HCEC 1CT (cell line): ENCODE measurements at regions not wholly inside any gene's neighbourhood (a gene's known extent, or its start where the extent isn't known, plus 50 kb on each side); places are given as distances from the start of the nearest gene placed in this dataset.

ENCODE experiments used
- DNase-seq: peaks from one replicate; pipeline ENCODE4 v3.0.0-alpha.2; 2017

DNA sequence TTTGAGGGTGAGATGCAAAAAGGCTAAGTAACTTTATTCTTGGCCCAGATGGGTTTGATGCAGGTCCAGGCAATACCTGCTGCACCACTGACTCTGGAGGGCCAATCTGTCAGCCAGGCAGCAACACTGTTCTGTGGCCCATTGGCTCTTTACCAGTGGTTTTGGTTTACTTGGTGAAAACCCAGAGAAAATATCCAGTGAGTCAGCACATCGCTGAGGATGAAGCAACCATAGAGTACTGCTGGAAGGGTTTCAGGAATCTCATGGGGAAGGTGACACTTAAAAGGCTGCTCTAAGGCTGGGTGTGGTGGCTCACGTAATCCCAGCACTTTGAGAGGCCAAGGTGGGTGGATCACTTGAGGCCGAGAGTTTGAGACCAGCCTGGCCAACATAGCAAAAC is 192.5 kb upstream of the FAM98A start:
- peak; percentile 13 for DNase-seq

GRCh38 chr2:33788044-33788443 is 188.9 kb upstream of the FAM98A start:
- DNase-seq: no peak

DNA sequence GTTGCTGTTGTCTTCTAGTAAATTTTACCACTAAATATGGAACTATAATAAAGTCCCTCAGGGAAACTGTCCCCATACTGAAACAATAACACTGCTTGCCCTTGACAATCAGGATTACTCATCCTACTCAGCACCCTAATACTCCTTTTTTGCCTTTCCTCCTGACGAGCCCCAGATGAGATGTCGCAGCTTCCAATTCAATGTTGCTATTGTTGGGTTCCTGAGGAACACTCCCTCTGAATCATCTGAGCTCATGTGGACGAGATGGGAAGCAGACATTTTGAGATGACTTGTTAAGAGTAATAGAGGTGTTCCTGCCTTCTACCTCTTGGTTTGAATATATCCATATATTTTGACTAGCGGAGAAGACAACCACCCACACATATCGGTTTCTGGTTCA is 187.8 kb upstream of the FAM98A start:
- no peak for DNase-seq

- no peak for DNase-seq
These were observed 186.4 kb upstream of the FAM98A start for GRCh38 chr2:33785201-33786106.

DNA sequence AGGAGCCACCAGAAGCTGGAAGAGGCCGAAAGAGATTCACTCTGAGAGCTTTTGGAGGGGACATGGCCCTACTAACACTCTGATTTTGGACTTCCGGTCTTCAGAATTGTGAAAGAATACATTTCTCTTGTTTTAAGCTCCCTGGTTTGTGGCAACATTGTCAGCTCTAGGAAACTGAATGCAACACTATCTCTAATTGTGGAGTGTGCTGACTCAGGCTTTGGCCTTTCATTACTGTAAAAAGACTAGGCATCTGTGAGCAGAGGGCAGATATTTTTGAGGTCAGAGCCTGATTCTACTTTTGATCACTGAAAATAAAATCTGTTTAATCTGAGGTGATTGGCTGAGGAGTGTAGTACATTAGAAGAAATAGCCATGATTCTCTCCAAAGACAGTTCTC is 185.4 kb upstream of the FAM98A start:
- DNase-seq: no peak

DNA sequence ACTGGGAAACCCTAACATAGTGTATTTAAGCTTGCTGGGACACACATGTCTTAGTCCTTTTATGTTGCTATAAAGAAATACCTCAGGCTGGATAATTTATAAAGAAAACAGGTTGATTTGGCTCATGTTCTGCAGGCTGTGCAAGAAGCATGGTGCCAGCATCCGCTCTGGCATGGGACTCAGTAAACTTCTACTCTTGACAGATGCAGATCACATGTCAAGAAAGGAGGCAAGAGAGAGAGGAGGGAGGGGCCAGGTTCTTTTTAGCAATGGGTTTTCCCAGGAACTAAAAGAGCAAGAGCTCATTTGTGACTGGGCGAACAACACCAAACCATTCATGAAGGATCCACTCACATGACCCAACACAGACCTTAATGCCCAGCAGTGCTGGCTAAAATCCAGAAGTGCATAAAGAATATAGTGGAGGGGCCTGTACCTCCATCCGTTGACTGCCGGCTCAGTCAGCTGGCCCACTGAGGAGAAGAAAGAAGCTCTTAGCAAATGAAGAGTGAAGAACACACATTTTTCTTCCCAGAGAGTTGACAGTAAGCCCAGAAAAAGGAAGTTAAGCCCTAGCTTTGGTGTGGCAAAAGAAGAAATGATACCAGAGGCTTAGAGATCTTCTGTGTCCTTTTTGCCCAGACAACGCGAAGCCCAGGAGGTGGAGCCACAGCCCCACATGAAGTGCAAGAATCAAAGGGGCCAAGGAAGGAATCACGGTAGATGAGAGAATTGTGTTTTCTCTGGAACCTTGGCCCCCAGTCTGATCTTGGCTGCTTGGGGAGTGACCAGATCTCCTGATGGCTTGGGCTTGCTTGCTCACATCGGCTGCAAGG is 183.5 kb upstream of the FAM98A start:
- no peak for DNase-seq

DNA sequence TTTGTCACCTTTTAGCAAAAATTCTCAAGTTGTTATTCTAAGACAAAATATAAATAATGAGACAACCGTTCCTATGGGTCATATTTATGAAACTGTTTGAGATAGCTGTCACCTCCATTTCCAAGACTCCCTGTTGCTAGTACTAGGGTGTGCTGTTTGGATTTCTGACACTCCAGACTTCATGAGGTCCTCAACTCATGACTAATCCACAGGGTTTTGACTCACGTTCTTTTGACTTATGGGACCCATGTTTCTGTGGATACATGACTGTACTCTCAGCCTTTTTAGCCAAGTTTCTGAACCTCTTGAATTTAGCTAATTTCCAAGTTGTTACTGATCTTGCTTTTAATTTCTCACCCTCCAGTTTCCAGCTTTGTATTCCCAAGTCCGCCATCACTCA is 178.7 kb upstream of the FAM98A start:
- no peak for DNase-seq

- DNase-seq: no peak
These were observed 176.2 kb upstream of the FAM98A start for GRCh38 chr2:33775306-33775705.

DNA sequence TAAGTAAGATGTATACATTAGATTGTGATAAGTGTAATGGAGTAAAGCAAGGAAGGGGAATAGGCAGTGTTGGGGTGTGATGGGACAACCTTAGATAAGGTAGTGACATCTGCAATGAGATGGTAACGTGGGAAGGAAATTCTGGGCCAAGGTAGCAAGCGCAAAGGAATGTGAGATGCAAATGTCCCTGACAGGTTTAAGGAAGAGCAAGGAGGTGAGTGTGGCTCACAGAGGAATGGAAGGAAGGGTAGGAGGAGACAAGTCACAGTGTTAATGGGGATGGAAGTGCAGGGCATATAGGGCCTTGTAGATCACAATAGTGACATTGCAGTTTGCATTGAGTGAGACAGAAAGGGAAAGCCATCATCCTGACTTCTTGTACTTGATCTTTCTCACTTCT is 170.9 kb upstream of the FAM98A start:
- no peak for DNase-seq

- no peak for DNase-seq
These were observed 167.1 kb upstream of the FAM98A start for GRCh38 chr2:33766175-33766574.

DNA sequence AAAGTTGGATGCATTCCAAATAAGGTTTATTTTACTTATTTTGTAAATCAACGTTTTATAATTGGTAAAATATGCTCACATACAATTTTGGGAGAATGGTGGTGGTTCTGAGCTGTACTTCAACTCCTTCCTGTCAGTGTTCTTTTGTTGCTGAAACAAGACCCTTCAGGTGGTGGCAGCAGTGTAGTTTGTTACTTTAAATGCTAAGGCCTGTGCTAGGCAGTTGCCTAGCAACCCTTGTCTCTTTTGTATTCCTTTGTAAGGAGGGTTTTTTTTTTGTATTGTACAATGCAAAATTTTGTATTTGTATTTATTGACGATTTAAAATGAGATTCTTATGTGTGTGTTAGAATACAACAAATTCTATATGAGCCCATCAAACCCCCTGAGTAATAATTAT is 166.0 kb upstream of the FAM98A start:
- no peak for DNase-seq

GRCh38 chr2:33764551-33764950 is 165.5 kb upstream of the FAM98A start:
- DNase-seq: no peak

DNA sequence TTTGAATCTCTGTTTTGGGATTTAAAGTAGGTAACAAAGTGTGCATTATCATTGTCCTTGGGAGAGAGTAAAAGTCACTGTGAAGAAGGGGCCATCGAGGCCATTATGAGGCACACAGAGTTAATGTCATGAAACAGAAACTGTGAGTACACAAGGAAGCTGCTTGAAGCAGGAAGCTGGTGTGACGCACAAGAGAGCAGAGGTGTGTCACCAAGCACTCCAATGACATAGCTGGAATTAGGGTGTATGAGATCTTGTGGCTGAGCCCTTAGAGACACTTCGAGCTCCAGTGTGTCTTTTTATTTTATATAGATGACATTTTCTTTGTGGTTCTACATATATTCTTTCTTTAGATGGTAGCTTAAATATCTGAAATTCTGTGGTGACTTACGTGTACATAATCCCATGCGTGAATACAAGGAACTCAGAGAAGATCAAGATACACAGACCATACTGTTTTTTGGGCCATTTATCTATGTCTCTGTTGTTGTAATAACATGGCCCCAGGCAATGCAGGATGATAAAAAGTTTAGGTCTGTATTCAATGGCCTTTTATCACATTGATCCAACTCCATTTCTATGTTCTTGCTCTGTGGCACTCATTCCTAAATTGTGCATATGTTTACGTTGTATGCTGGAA is 164.7 kb upstream of the FAM98A start:
- DNase-seq: no peak

GRCh38 chr2:33762636-33763035 is 163.5 kb upstream of the FAM98A start:
- no peak for DNase-seq

GRCh38 chr2:33746208-33746800 is 147.2 kb upstream of the FAM98A start:
- no peak for DNase-seq

DNA sequence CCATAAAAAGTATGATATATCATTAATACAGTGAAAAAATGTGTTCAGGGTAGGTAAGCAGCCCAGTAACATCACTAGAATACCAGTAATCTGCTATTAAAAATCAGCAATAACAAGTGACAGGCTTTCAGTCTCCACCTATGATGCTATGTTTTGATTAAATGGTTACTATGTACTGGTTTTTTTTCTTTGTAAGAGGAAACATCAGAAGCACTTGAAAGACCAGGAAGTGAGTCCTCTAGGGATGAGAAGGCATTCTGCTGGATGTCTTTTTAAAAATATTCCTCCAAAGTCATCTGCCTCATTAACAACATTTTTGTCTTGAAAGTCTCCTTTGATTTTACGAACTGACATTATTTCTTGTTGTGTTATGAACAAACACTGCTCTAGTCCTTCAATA is 136.0 kb upstream of the FAM98A start:
- no peak for DNase-seq

- no peak for DNase-seq
These were observed 131.7 kb upstream of the FAM98A start for GRCh38 chr2:33730804-33731203.

DNA sequence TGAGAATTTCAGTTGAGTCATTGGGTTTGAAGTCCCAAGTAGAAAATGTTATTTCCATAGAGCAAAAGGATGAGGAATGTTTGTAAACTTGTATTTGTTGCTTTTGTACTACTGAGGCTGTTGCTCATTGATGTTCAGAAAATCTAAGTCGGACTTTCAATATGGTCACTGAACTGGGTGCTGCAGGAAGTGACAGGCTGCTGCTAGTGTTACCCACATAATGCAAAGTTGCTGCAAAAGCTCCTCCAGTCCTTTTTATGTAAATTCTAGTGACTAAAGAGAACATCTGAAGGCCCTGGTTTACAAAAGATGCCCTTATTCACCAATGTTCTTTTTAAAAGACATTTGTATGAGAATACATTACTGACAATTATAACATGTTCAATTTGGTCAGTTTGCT is 131.1 kb upstream of the FAM98A start:
- DNase-seq: no peak

DNA sequence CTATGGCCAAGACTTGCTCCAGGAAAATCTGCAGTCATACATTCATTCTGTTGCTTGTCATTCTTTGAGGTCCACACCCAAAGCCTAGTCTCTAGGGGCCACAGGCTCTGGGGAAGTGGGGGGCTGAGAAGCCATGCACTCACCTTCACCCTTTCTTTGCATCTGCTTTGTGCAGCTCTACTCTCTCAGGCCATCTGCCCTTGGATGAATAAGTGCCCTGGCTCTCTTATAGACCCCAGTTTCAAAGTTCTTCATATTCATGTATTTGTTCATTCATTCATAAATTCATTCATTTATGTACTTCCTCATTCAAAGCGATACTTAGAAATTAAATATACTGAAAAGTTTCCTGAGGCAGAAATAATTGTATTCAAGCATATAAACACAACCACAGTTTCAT is 130.3 kb upstream of the FAM98A start:
- DNase-seq: no peak

DNA sequence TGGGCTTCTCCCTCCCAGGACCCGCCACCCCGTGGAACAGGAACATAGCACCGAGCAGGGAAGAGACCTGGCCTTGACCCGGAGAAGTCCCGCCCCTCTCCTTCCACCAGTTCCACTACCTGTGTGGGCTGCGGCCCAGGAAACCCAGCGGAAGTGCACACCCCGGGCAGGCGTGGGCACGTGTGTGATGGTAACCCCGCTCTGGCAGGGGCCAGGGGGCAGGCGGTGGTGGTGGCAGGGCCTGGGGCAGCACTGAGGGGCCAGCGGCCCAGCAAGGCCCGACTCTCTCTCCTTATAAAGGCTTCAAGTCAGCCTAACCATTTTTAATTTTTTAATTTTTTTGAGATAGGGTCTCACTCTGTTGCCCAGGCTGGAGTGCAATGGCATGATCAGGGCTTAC is 129.0 kb upstream of the FAM98A start:
- no peak for DNase-seq

DNA sequence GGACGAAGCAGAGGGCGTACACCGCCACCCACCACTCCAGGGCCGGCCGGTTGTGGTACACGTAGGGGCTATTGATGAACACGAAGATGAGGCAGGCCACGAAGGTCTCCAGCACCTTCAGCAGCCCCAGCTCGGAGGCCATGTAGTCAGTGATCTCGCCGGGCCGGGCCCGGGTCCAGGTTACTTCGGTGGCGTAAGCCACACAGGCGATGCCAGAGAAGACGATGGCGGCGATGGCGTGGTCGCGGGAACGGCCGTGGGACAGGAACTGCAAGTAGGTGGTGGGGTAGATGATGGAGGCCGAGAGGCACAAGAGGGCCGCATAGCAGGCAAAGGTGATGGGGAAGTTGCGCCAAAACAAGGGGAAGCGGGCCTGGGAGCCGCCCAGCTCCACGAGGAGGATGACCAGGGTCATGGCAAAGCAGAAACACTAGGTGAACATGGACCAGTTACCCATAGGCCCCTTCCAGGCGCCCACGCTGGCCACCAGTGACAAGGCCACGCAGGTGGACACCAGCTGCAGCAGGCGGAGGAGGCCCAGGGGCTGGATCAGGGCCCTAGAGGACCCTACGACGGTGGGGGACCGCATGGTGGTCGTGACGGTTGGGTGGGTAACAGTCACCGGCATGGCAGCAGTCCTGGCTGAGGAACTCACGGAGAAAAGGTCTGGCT is 128.4 kb upstream of the FAM98A start:
- DNase-seq: no peak

- no peak for DNase-seq
These were observed 127.3 kb upstream of the FAM98A start for GRCh38 chr2:33726415-33726814.

GRCh38 chr2:33723329-33723728 is 124.2 kb upstream of the FAM98A start:
- DNase-seq: no peak
